NCI-H510A (cell line): ENCODE measurements at regions not wholly inside any gene's neighbourhood (a gene's known extent, or its start where the extent isn't known, plus 50 kb on each side); places are given as distances from the start of the nearest gene placed in this dataset.
"Not testable (repeated sequence)": the region's sequence is repeated elsewhere in the genome, so short reads cannot be mapped to it uniquely, and the experiment has no call there.

ENCODE experiments used
- DNase-seq: peaks from one replicate; lab custom pipeline; 2025; lab: John Stamatoyannopoulos, UW

GRCh38 chr2:155679647-155680046 is 652.9 kb downstream of the NR4A2 start:
- no peak for DNase-seq

GRCh38 chr2:155675920-155676319 is 656.6 kb downstream of the NR4A2 start:
- DNase-seq, result no peak

DNA sequence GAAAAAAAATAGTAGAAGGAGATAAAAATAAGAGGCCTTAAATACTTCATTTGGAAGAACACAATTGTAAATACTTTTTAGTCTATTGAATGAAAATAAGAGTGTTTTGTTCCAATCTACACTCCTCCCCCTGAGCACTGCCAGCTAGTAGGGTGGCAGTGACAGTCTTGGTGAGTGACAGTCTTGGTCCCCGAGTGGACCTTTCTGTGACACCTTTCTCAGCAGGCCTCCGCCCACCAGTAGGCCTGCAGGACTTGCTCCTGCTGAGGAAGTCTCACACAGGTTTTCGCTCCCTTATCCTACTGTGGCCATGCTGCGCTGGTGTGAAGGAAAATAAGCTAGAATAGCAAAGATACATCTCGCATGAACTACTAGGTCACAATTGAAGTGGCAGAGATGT is 666.8 kb downstream of the NR4A2 start:
- DNase-seq, result no peak

- no peak for DNase-seq
Measured at GRCh38 chr2:155663265-155663664, 669.3 kb downstream of the NR4A2 start.

GRCh38 chr2:155662224-155662623 is 670.3 kb downstream of the NR4A2 start:
- no peak for DNase-seq

DNA sequence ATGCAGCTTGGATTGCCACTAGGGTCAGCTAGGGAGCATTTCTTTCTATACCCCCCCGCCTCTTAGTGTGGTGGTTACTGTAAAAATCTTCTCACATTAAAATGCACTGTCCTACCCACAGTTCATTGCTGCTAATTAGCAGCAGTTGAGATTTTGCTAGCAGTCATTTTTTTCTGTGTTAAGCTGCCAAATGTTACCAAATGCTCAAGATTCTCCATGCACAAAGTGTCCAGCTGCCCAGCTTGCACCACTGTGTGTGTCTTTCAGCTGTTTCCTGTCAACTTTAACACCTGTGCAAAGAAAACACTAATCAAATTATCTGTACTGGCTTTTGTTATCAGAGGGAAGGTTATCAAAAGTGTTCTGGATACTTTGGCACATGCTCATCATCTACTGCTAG is 679.3 kb downstream of the NR4A2 start:
- no peak for DNase-seq

GRCh38 chr2:155651851-155652250 is 680.7 kb downstream of the NR4A2 start:
- no peak for DNase-seq

DNA sequence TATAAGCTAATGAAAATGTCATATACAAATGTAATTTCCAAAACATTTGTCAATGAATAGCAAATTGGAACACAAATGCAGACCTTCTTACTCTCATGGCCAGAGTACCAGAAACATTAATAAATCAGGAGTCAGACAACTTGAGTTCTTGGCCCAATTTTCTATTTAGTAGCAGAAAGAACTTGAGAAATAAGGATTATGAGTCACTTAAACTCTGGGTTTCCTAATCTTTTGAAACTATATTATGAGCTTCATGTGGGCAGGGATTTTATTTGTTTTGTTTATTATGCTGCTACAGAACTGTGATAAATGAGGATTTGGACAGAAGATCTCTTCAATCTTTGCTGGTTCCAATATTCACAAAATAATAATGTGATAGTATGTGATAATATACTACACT is 686.7 kb downstream of the NR4A2 start:
- DNase-seq, result no peak

DNA sequence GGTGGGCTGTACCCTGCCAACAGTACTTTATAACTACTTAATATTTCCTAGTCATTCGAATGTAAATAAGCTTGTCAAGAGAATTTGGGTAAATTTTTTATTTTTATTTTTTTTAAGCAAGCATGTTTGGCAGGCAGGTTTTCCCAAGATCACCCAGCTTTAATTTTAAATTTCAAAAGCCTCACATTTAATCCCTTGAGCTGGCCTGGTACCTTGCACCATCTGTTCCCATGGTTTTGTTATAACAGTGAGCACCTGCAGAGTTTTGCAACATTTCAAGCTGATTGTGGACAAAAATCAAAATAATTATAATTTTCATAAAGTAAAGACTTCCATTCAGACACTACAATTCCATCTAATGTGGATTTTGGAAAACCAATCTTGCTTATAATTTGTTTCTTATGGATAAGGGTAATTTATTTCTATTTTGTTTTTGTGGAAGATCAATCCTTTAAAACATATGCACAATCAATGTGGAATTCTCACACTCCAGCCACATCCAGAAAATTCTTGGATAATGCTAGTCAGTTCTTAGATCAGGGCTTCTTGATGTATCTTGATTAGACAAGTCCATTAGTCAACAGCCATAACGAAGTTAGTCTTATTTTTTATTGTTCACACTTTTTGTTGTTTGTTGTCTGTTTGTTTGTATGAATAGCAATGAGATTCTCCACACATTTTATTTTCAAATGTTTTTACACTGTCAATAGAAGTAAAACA is 689.3 kb downstream of the NR4A2 start:
- DNase-seq, result no peak

DNA sequence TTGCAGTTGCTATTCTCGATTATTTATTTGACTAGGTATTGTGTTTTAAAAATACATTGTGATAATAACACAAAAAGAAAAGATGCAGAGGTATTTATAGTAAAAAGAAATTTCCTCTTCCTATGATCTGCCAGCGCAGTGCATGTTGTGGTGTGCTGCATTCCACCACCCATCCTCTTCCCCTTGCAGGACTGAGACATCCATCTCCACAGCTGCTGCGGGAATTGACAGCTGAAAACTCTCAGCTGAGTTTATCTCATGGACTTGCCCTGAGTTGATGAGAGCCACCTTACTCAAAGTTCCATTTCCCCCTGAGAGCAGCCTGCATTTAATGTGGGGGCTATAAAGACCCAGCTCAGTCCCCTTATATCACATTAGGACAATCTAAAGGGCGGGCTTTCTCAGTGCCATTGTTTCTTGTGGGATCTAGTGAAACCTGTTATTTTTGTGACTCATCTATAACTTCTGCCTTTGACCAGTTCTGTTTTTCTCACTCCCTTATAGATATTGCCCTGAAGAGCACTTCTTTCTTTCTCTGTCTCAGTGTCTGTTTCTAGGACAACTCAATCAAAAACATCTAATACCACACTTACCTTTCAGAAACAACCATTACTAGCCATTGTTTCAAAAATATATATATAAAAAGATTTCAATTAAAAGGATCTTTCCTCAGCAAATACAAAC is 698.5 kb downstream of the NR4A2 start:
- DNase-seq, result no peak

GRCh38 chr2:155633060-155633839 is 699.3 kb downstream of the NR4A2 start:
- DNase-seq, result no peak

GRCh38 chr2:155630760-155631159 is 701.8 kb downstream of the NR4A2 start:
- no peak for DNase-seq

DNA sequence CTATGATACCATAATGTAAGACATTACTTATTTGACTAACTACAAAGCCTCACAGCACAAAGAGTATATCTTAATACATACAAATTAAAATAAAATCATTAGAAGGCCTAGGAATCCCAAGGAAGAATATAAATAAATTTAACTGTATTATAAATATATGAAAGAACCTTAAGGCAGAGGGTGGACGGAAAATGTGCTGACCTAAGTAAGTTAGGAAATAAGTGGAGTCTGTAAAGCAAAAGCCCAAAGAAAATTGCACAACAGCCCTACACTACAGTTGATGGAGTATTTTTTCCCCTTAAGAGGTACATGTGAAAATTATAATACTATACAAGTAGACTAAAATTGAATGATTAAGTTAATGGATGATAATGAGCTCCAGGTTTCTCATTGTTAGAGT is 710.1 kb downstream of the NR4A2 start:
- DNase-seq, result no peak

DNA sequence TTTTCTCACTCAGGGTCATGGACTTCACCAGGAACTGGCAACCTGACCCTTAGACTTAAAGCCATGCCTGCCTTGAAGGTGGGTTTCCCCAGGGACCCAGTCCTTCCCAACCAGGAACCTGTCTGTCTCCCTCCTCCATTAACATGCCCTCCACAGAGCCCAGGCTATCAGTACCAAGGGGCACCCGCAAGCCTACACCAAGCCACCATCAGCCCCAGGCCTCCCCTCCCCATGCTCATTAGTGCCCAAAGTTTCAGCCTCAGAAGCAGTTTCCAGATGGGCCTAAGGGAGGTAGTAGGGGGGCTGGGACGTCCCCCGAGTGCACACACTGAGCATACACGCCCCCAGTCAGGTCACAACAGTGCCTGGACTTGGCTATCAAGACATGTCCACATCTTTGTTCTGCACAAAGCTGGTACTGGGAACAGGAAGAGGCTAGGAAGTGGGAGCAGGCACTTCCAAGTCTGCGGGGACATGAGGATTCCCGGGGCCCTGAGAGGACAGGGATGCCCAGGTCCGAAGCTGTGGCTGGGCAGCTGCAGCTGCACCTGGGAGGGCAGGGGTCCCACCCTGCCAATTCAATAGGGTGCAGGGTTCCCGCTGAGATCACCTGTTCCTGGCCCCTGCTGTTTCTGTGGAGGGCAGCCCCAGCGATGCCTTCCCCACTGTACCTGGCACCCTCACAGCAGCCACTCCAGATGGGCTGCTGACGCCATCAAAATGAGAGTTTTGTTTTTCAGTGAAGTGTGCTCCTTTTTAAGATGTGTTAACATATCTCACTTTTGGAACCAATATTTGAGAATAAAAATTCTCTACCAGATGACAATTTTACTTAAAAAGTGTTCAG is 731.4 kb downstream of the NR4A2 start:
- DNase-seq, result no peak

GRCh38 chr2:155600296-155600695 is 732.2 kb downstream of the NR4A2 start:
- DNase-seq, result no peak

GRCh38 chr2:155599834-155600233 is 732.7 kb downstream of the NR4A2 start:
- DNase-seq, result no peak

- no peak for DNase-seq
Measured at GRCh38 chr2:155583674-155584195, 748.8 kb downstream of the NR4A2 start.

DNA sequence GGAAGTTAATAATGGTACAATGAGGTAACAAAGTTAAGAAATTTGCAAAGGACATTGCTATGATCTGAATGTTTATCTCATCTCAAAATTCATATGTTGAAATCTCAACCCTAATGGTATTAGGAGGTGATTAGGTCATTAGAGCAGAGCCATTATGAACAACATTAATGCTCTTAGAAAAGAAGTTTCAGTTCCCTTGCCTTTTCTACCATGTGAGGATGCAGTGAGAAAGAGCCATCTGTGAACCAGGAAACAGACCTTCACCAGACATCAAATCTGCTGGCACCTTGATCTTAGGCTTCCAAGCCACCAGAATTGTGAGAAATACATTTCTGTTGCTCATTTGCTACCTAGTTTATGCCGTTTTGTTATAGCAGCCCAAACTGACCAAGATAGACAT is 757.6 kb downstream of the NR4A2 start:
- DNase-seq, result no peak

GRCh38 chr2:155547571-155547970 is 785.0 kb downstream of the NR4A2 start:
- DNase-seq, result no peak

GRCh38 chr2:155546721-155547555 is 785.6 kb downstream of the NR4A2 start:
- no peak for DNase-seq

GRCh38 chr2:155539028-155539427 is 793.5 kb downstream of the NR4A2 start:
- not testable (repeated sequence) for DNase-seq
